GM19324 (cell line): ENCODE measurements at regions not wholly inside any gene's neighbourhood (a gene's known extent, or its start where the extent isn't known, plus 50 kb on each side); places are given as distances from the start of the nearest gene placed in this dataset.
"Not testable (repeated sequence)": the region's sequence is repeated elsewhere in the genome, so short reads cannot be mapped to it uniquely, and the experiment has no call there.

Experiments used
- ATAC-seq: cut with Tn5 transposase; IDR thresholded peaks from one replicate; pipeline ENCODE4 v1.9.1; 2021; ENCODE audit warnings: mild to moderate bottlenecking, moderate library complexity; ENCODE audit not compliant: unreplicated experiment, low FRiP score

- ATAC-seq = no peak
Measured at GRCh38 chr2:204135752-204136151, 199.2 kb downstream of the ICOS start.

GRCh38 chr2:204138206-204138605 lies 201.6 kb downstream of the ICOS start:
- ATAC-seq = no peak

GRCh38 chr2:204140246-204140645 lies 203.7 kb downstream of the ICOS start:
- no peak for ATAC-seq

- ATAC-seq = no peak
Measured at GRCh38 chr2:204143216-204144014, 206.9 kb downstream of the ICOS start.

- ATAC-seq = no peak
Measured at GRCh38 chr2:204144492-204144891, 207.9 kb downstream of the ICOS start.

- peak; percentile 96 for ATAC-seq
Measured at GRCh38 chr2:204145263-204145751, 208.7 kb downstream of the ICOS start.

- no peak for ATAC-seq
Measured at GRCh38 chr2:204145791-204146190, 209.2 kb downstream of the ICOS start.

GRCh38 chr2:204147040-204147439 lies 210.5 kb downstream of the ICOS start:
- not testable (repeated sequence) for ATAC-seq

- ATAC-seq = no peak
Measured at GRCh38 chr2:204150721-204151120, 214.2 kb downstream of the ICOS start.

- no peak for ATAC-seq
Measured at GRCh38 chr2:204152616-204153015, 216.1 kb downstream of the ICOS start.

GRCh38 chr2:204154863-204155262 lies 218.3 kb downstream of the ICOS start:
- ATAC-seq = no peak

GRCh38 chr2:204156456-204156855 lies 219.9 kb downstream of the ICOS start:
- no peak for ATAC-seq

GRCh38 chr2:204157684-204158083 lies 221.1 kb downstream of the ICOS start:
- ATAC-seq = no peak

- ATAC-seq = no peak
Measured at GRCh38 chr2:204159526-204159925, 223.0 kb downstream of the ICOS start.

- no peak for ATAC-seq
Measured at GRCh38 chr2:204160989-204161388, 224.4 kb downstream of the ICOS start.

GRCh38 chr2:204161886-204162285 lies 225.3 kb downstream of the ICOS start:
- no peak for ATAC-seq

- no peak for ATAC-seq
Measured at GRCh38 chr2:204166961-204167360, 230.4 kb downstream of the ICOS start.

GRCh38 chr2:204167670-204168069 lies 231.1 kb downstream of the ICOS start:
- not testable (repeated sequence) for ATAC-seq

- no peak for ATAC-seq
Measured at GRCh38 chr2:204170411-204170810, 233.8 kb downstream of the ICOS start.

- ATAC-seq = no peak
Measured at GRCh38 chr2:204171432-204172144, 235.0 kb downstream of the ICOS start.

- no peak for ATAC-seq
Measured at GRCh38 chr2:204172145-204172600, 235.6 kb downstream of the ICOS start.

GRCh38 chr2:204174034-204174433 lies 237.5 kb downstream of the ICOS start:
- ATAC-seq = no peak
